Fibroblast of skin of scalp (primary cell): ENCODE measurements at regions not wholly inside any gene's neighbourhood (a gene's known extent, or its start where the extent isn't known, plus 50 kb on each side); places are given as distances from the start of the nearest gene placed in this dataset.
"Not testable (repeated sequence)": the region's sequence is repeated elsewhere in the genome, so short reads cannot be mapped to it uniquely, and the experiment has no call there.

Source experiments
- DNase-seq: peaks from one replicate; pipeline ENCODE4 v3.0.0-alpha.2; 2013

DNA sequence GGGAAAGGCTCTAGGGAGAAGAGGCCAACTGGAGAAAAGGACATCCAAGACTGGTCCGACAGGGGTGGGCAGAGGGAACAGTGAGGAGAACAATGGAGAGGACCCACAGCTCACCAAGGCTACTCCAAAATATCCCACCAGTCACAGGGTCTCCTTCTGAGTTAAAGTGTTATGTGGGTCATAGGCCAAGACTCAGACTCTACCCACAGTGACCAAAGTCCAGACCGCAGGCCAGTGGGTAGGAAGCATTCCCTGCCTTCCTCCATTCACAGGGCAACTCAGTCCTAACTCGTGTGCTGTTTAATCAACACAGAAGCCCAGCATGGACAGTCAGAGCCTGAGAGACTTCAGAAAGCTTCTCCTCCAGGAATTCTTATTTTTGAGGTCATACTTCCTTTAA lies 260.6 kb downstream of the SMAD2 start:
- no peak for DNase-seq

DNA sequence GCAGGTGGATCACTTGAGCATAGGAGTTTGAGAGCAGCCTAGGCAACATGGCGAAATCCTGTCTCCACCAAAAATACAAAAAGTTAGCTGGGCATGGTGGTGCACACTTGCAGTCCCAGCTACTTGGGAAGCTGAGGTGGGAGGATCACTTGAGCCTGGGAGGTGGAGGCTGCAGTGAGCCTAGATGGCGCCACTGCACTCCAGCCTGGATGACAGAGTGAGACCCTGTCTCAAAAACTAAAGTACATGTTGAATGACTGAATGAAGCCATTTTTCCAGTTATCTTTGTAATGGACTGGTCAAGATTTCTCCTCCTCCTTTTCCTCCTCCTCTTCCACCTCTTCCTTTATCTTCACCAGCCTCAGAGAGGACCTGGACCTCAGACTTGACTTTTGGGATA lies 272.0 kb downstream of the SMAD2 start:
- DNase-seq = no peak

DNA sequence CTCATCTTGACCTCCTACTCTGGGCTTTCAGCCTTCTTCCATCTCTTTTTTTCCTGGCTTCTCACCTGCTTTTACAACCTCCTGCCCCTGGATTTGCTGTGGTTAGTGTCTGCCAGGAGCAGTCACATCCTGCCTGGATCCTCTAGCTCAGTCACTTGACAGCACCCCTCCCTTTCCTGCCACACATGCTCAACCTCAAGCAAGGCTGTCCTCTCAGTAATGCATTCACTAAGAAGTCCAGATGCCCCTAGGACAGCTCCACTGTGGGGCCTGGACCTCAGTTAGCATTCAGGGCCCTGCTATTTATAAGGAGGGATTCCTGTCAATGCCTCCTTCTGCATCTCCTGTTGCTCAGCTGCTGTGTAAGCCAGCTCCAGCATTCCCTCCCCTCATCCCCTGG lies 275.5 kb downstream of the SMAD2 start:
- DNase-seq = no peak

DNA sequence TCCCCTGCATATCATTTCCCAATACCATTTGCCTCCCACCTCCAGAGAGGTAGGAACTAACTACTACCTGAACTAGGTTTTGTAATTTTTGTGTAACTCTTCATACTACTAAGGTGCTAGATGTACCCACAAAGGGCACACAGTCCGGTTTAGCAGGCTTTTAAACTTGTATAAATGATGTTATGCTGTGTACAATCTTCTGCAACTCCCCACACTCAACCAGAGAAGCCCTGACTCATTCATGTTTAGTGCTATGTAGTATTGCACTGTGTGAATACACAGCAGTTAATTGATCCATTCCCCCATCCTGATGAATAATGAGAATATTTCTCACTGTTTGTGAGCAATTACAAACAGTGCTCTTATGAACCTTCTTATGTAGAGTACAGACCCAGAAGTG lies 285.6 kb downstream of the SMAD2 start:
- DNase-seq = no peak

DNA sequence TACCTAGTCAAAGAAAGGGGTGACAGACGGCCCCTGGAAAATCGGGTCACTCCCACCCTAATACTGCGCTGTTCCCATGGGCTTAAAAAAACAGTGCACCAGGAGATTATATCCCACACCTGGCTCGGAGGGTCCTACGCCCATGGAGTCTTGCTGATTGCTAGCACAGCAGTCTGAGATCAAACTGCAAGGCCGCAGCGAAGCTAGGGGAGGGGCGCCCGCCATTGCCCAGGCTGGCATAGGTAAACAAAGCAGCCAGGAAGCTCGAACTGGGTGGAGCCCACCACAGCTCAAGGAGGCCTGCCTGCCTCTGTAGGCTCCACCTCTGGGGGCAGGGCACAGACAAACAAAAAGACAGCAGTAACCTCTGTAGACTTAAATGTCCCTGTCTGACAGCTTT lies 292.9 kb downstream of the SMAD2 start:
- DNase-seq = not testable (repeated sequence)

DNA sequence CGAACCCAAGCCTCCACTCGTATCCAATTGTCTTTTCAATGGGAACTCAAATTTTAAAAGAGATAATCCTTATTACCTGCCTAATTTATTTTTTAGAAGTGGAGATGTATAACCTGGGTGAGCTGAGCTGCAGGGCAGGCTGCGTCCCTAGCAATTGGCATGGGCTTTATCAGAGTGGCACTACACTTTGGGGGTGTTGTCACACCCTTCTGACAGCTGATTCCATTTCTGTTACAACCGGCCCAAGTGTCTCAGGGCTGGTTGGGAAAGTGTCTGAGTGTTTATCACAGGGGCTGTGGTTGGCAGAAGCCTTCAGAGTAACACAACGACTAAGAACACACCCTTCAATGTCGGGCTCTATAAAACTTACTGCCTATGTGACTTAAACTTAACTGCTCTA lies 295.0 kb downstream of the SMAD2 start:
- DNase-seq = no peak

DNA sequence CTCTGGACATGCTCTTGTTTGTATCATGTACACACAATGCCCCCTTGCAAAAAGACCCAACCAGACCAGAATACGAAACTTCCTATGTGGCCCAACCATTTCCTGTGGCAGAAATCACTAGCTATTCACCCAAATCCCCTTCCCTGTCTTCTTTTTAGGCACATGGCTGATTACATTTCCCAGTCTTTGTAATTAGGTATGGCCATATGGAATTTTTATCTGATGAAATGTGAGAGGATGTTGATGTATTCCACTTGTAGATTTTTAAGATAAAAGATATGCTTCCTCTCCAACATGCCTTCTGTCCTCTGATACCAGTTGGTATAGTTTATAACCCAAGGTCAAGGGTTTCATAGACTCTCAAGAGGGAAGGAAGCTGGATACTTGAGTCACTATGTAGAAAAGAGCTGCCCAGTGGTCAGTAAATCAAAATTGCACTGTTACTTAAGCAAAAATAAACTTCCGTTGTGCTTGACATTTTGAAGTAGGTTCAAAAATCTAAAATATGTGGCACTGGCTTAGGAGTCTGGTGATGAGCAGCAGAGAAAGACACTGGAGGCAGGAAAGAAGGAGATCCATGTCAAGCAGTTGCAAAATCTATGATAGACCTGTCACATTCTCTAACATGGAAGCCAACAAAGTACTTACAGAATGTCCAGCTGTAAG lies 297.4 kb downstream of the SMAD2 start:
- DNase-seq = no peak

DNA sequence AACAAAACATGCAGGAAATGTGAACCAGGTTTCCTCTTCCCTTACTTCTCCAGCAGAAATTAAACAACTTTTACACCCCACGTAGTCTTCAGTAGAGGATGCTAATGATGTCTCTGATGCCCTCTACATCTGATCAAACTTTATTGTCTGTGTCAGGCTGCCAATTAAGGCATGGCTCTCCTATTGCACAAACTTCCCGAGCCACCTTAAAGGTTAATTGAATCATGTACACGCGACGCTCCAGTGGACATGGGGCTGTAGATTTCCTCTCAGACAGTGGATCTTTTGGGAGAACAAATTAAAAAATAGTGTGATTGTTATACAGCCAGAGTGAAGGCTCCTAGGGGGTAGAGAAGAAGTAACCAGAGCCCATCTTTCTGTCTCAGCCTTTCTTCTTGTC lies 301.6 kb downstream of the SMAD2 start:
- DNase-seq = no peak

DNA sequence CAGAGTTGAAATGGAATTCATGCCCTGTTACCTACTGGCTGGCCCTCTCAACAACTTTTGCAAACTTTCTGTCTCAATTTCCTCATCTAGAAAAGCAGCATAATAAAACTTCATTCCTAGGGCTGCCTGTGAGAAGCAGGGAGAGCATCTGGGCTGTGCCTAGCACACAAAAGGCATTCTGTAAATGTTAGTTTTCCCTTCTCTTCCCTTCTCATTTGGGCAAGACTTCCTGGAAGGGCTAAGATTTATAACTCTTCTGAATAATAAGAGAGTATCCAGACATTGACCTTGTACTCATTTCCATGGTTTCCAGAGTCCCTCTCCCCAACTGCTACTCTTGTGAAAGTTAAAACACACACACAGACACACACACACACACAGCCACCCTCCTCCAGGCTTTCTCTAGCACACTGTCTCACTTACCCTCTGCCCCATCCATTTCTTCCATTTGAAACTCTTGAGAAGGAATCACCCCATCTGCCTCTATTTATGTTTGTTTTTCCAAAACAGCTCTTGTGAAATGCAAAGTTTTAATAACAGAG lies 302.1 kb downstream of the SMAD2 start:
- DNase-seq = no peak

DNA sequence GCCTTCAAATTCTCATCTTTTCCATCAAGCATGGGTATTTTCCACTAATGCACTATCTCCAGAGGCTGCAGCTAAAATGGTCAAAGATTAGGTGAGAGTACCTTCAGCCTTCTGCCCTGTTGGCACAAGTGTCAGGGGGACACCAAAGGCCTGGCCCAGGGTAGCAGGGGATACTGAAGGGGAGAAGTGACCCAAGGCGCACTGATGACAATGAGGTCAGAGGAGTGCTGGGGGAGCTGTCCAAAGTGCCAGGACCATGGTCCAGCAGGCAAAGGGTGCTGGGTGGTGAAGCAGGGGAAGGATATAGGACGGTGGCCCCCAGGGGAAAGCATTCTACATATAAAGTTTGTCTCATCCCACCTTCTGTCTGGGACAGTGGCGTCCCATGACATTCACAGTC lies 303.4 kb downstream of the SMAD2 start:
- DNase-seq = no peak

DNA sequence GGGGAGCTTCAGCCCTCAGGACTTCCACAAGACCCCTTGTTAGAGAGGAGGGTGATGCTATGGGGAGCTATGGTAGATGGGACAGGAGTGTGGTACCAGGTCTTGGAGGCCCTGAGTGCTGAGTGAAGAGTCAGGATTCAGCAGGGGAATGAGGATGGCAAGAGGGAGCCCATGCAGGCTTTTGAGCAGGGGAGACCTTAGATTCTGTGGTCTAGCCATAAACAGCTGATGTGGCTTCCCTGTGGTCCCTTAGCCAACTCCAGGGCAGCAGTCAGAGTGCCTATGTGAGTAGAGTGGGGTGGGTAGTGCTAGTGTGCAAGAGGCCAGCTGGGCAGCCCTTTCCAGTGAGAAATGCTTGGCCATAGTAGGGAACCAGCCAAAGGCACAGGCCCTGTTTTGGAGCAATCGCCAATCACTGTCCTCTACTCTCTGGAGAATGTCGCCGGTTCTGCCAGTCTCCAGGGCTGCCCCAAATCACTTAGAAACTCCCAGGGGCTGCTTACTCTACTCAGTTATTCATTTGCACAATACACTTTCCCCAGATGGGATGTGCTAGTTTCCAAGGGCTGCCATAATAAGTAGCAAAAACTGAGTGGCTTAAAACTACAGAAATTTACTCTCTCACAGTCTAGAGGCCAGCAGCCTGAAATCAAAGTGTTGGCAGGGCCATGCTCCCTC lies 310.5 kb downstream of the SMAD2 start:
- no peak for DNase-seq

DNA sequence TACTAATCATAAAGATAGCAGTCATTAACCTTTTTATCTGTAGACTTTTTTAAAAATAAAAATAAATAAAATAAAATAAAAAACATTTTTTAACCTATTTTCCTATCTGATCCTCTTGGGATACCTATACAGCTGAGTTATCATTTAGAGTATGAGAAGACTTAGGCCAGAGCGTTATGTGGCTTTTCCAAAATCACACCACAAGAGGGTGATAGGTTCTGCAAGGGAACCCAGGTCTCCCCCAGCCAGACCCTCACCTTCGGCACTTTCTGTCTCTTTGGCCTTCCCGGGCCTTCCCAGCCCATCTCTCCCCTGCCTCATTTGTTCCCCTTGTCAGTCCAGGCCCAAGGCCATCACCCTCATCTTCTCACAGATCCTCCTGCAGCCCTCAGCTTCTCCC lies 311.7 kb downstream of the SMAD2 start:
- DNase-seq = no peak

DNA sequence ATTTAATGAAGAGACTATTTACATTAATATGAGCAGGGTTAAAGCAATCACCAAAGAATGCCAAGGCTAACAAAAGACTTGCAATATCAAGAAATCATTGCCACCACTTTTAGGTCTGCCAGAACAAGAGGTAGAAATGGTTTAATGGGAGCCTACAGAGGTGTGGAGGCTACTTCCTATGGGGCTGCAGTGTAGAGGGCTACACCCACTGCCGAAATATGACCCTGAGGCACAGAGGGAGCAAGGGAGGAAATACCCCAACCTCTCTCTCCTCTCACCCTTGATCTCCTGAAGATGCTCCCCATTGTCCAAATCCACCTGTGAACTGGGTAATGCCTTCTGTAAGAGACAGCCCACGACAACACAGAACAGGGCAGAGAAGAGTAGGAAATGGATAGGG lies 315.4 kb downstream of the SMAD2 start:
- no peak for DNase-seq

DNA sequence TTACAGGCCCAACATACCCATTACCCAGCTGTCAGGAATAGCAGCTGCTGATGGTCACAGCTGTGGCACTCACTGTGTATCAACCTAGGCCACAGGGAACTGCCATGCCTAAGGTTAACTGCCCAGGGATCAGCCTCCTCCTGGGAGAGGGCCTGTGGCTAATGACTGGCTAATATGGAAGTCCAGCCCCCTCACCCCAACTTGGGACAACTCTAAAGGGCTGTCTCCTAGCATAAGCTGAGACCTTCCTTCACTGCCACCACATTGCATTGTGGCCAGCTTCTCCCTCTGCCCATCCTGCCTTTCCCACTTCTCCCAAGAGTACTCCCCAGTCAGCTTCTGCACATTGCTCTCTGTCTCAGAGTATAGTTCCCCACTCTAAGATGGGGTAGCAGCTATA lies 316.5 kb downstream of the SMAD2 start:
- DNase-seq = no peak

DNA sequence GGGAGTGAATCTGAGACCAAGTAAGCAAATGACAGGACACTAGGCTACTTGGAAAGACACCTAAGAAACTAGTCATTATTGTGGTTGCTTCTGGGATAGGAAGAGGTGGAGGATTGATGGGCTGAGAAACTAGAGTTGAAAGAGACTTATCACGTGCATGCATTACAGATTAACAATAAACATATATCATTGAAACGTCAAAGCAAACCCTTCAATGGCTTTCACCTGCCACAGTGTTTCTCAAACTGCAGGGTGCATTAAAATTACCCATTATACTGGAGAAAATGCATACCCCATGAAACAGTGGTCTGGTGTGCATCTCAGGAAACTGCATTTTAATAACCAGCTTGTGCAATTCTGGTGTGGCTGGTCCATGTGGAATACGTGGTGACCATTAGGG lies 318.8 kb downstream of the SMAD2 start:
- no peak for DNase-seq

DNA sequence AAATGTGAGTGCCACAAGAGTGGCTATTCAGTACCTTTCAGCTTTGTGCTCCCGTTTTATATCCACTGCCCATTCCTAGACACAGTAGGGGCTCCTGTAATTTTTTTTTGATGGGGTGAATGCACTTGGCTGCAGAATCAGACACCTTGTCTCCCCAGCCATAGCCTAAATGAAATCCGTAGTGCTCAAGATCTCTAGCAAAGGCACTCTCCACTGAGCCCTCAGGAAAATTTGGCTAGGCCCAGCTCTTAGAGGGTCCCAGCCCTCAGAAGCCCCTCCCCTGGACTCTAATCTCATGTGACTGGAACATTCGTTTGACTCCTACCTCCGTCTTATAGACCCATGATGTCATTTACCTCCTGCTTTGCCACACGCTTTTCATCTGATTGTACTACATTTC lies 323.9 kb downstream of the SMAD2 start:
- no peak for DNase-seq

DNA sequence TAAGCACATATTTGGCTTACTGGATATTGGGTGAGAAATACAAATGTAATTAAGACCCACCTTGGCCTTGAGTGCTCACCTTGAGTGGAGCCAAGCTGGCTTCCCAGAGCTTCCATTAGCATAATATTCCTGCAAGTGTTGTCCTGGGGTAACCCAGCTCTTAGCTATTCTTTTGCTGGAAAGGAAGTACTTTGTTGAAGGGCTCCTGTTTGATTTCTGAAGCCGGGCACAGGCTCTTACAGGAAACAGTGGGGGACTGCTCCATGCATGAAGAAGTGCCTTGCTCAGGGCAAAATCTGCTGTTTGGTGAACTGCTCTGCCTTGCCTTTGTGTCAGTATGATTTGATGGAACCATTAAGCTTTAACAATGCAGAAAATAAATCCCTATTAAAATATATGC lies 325.4 kb downstream of the SMAD2 start:
- no peak for DNase-seq

DNA sequence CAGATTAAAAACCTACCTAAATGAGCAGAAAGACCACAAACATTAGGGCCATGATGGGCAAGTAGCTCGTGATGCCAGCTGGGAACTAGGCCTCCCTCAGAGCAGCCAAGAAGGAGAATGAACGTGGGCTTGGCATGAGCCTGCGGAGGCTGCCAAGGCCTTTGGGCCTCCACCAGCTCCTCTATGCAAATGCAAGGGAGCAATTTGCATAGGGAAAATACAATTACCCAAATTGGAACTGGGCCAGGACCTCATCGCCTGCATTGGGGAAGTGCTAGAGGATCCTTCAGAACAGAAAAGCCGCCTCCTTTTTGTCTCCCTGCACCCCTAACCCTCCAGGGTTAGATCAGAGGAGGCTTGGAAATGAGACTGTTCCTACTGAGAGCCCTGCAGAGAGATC lies 326.4 kb downstream of the SMAD2 start:
- no peak for DNase-seq

DNA sequence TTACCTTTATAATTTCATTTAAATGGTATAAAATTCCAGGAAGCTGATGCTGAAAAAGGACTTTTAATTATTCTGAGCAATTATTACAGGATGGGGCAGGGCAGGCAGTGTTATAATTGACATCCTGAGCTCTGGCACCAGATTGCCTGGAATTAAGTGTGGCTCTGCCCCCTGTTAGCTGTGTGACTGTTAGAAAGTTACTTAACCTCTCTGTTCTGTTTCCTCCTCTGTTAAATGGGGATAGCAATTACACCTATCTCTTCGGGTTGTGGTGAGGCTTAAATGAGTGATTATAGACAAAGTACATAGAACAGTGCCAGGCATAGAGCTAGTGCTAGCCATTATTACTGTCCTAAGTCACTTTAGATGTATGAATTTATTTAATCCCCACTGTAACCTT lies 327.3 kb downstream of the SMAD2 start:
- no peak for DNase-seq

DNA sequence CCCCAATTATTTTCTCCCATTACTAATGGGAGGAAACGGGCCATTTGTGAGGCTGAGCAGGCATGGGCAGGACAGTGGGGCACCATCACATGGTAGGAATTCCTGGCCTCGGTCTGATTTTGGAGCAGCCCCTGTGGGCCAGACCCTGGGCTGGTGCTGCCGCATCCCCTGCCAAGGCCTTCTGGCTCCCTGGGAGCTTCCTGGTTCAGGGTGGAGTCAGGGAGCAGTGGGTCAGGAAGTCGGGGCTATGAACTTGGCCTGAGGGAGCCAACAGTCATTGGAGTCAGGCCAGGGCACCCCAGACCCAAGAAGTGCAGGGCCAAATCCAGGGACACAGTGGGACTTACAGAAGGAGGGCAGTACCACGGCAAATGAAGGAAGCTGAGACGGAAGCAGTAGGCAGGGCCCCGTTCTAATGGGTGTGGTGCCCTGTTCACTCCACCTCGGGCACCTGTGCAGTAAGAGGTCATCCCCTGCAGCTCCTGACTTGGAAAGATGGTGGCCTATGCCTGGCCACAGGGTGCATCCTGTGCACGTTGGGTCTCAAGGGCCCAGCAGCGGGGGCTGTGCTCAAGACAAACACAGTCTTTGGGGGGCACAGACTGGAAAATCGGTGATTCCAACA lies 328.1 kb downstream of the SMAD2 start:
- no peak for DNase-seq

DNA sequence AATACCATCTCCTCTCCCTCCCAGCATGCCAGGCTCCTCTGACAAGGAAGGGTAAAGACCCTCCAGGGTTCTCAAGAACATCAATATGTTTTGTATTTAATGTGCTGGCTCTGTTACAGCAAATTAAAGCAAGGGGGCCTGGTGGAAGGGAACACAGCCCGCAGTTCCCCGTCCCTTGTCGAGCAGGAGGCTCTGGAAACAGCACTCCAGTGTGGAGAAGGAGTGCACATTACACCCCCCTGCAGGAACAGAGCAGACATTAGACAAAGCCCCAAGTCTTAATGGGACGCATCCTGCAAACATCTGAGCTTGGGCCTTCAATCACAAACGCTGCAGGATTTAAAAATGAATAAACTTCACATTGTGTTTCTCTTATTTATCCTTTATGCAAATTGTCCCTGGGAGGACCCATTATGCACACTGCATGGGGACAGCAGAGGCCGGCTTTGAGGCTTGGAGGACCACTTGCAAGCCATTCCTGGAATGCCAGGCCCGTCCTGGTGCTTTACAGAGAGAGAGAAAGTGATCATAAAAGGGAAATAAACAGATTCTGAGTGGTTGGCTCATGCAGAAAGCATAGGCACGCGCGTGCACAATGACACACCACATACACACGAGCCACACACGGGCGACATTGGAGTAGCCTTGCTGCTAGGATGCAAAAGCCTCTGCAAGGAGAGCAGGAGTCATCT lies 328.7 kb downstream of the SMAD2 start:
- no peak for DNase-seq

DNA sequence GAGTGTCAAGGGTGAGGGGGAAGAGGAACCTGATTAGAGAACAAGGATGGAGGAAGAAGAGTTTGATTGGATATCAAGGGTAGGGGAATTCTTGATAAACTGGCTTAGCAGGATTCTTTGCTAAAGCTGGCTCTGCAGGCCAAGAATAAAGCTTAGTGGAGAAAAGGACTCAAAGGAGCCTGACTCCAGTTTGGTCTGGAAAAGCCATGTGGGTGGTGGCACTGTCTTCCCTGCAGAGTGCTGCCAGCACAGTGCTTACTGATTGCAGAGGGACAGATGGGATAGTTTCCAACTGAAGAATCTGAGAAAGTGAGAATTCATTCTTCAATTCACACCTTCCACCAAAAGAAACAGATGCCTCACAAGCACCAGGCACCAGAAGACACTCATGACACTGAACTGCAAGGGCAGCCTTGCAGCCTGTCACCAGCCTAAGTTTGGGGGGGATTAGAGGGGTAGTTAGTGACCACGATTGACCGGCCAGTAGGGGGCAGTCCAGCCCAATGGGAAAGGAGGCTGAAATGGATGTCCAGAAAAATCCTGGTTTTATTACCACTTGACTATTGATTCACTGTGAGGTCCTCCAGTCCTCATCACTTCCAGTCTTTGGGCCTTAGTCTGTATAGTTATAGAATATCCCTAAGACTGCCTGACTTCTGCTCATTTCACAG lies 334.5 kb downstream of the SMAD2 start:
- DNase-seq = no peak

DNA sequence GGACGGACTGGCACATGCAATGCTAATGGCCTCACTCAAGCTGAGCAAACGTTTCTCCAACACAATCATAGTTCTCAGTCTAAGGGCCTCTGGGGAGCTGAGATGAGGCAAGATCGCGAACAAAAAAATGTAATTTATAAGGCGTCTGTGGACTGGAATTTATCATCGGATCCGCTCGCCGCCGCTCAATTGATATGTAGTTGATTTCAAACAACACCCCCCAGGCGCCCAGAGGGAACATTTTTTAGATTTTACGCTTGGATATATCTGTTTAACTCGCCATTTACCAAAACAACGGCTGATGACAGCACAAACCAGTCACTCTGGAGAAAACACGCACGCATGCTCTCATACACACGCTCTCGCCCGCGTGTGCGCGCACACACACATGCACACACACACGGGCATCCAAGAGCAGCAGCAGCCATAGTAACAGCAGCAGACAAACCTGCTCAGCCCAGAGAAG lies 335.8 kb downstream of the SMAD2 start:
- peak; percentile 9 for DNase-seq
